T-helper 22 cell (primary cell): ENCODE measurements at regions not wholly inside any gene's neighbourhood (a gene's known extent, or its start where the extent isn't known, plus 50 kb on each side); places are given as distances from the start of the nearest gene placed in this dataset.

Experiments used
- DNase-seq: peaks from one replicate; pipeline ENCODE4 v3.0.0-alpha.2; 2020; ENCODE audit warnings: low read depth

GRCh38 chr18:77658299-77658662 lies 408.6 kb downstream of the GALR1 start:
- no peak for DNase-seq

- DNase-seq, result no peak
Measured at GRCh38 chr18:77658751-77659448, 409.3 kb downstream of the GALR1 start.

- no peak for DNase-seq
Measured at GRCh38 chr18:77666613-77667012, 417.0 kb downstream of the GALR1 start.

- DNase-seq, result no peak
Measured at GRCh38 chr18:77668219-77668618, 418.6 kb downstream of the GALR1 start.

- DNase-seq, result no peak
Measured at GRCh38 chr18:77669331-77669730, 419.7 kb downstream of the GALR1 start.

GRCh38 chr18:77671456-77672167 lies 422.0 kb downstream of the GALR1 start:
- no peak for DNase-seq

- no peak for DNase-seq
Measured at GRCh38 chr18:77676910-77677309, 427.3 kb downstream of the GALR1 start.

- no peak for DNase-seq
Measured at GRCh38 chr18:77677536-77677935, 427.9 kb downstream of the GALR1 start.

GRCh38 chr18:77679869-77680268 lies 430.2 kb downstream of the GALR1 start:
- no peak for DNase-seq

- no peak for DNase-seq
Measured at GRCh38 chr18:77700051-77700450, 450.4 kb downstream of the GALR1 start.

- no peak for DNase-seq
Measured at GRCh38 chr18:77701977-77702376, 452.3 kb downstream of the GALR1 start.

GRCh38 chr18:77702686-77703085 lies 453.0 kb downstream of the GALR1 start:
- no peak for DNase-seq

GRCh38 chr18:77705301-77705700 lies 455.7 kb downstream of the GALR1 start:
- DNase-seq, result no peak

GRCh38 chr18:77708826-77709506 lies 459.3 kb downstream of the GALR1 start:
- DNase-seq, result no peak

GRCh38 chr18:77711096-77711495 lies 461.4 kb downstream of the GALR1 start:
- DNase-seq, result no peak

- no peak for DNase-seq
Measured at GRCh38 chr18:77714716-77715115, 465.1 kb downstream of the GALR1 start.

- DNase-seq, result no peak
Measured at GRCh38 chr18:77716282-77716681, 466.6 kb downstream of the GALR1 start.

GRCh38 chr18:77733292-77733903 lies 483.8 kb downstream of the GALR1 start:
- no peak for DNase-seq

- DNase-seq, result no peak
Measured at GRCh38 chr18:77736842-77737241, 487.2 kb downstream of the GALR1 start.

GRCh38 chr18:77737405-77737804 lies 487.8 kb downstream of the GALR1 start:
- no peak for DNase-seq

- no peak for DNase-seq
Measured at GRCh38 chr18:77749089-77749488, 499.4 kb downstream of the GALR1 start.

- DNase-seq, result no peak
Measured at GRCh38 chr18:77750006-77750405, 500.4 kb downstream of the GALR1 start.
